ENCODE measurements at regions not wholly inside any gene's neighbourhood (a gene's known extent, or its start where the extent isn't known, plus 50 kb on each side); places are given as distances from the start of the nearest gene placed in this dataset.

- 6 to 10% methylated on average over 15 to 19 of the region's 19 CpGs for WGBS, 2 donors (ENCODE audit: low coverage in 1 of 2)
- ATAC-seq: no peak
- no peaks in the 10 kb centered on the region for H3K9me3 ChIP-seq
- peak overlapping the region in 1 of 2 donors; percentile 25 for H3K4me3 ChIP-seq
- H3K36me3 ChIP-seq: no peaks in the 10 kb centered on the region
- peaks cover 0 to 8% (median 0%) of the 10 kb centered on the region in 3 donors for H3K4me1 ChIP-seq
- TF ChIP-seq POLR2AphosphoS5 (IDR thresholded peaks at IDR 0.05) (no peak), EP300 (IDR thresholded peaks at IDR 0.05) (no peak), POLR2A (IDR thresholded peaks at IDR 0.05) (no peak), CTCF (IDR thresholded peaks at IDR 0.05) (no peak)
- peaks cover 88% of the 10 kb centered on the region for H3K27me3 ChIP-seq
- no peak overlapping the region for H3K27ac ChIP-seq
Measured at GRCh38 chr14:97413022-97413539, 615.9 kb downstream of the VRK1 start.

- no peak for ATAC-seq
- H3K27ac ChIP-seq: no peak overlapping the region
- WGBS, 2 donors (ENCODE audit: low coverage in 1 of 2): 39 to 57% methylated on average over 5 to 10 of the region's 14 CpGs
- no peak for TF ChIP-seq CTCF (IDR thresholded peaks at IDR 0.05)
- no peak for TF ChIP-seq POLR2AphosphoS5 (IDR thresholded peaks at IDR 0.05)
- TF ChIP-seq POLR2A (IDR thresholded peaks at IDR 0.05): no peak
- H3K27me3 ChIP-seq: peaks cover 85% of the 10 kb centered on the region
- peaks cover 0 to 8% (median 0%) of the 10 kb centered on the region in 3 donors for H3K4me1 ChIP-seq
- no peak overlapping the region for H3K4me3 ChIP-seq
- H3K36me3 ChIP-seq: no peaks in the 10 kb centered on the region
- H3K9me3 ChIP-seq: no peaks in the 10 kb centered on the region
Measured at GRCh38 chr14:97413966-97414717, 617.0 kb downstream of the VRK1 start.

- Histone ChIP-seq H3K27me3 (peaks cover 80% of the 10 kb centered on the region), H3K27ac (no peak overlapping the region), H3K4me3 (no peak overlapping the region), H3K9me3 (no peaks in the 10 kb centered on the region), H3K36me3 (no peaks in the 10 kb centered on the region), H3K4me1 (peaks cover 0 to 8% (median 0%) of the 10 kb centered on the region in 3 donors)
- ATAC-seq: no peak
- TF ChIP-seq EP300 (IDR thresholded peaks at IDR 0.05) (no peak), CTCF (IDR thresholded peaks at IDR 0.05) (no peak), POLR2A (IDR thresholded peaks at IDR 0.05) (no peak), POLR2AphosphoS5 (IDR thresholded peaks at IDR 0.05) (no peak)
- 56 to 71% methylated on average over 7 to 8 of the region's 11 CpGs for WGBS, 2 donors (ENCODE audit: low coverage in 1 of 2)
Measured at GRCh38 chr14:97414718-97415098, 617.5 kb downstream of the VRK1 start.

- TF ChIP-seq POLR2AphosphoS5 (IDR thresholded peaks at IDR 0.05): no peak
- no peak for TF ChIP-seq POLR2A (IDR thresholded peaks at IDR 0.05)
- TF ChIP-seq CTCF (IDR thresholded peaks at IDR 0.05): no peak
- TF ChIP-seq EP300 (IDR thresholded peaks at IDR 0.05): no peak
- ATAC-seq: no peak
- WGBS, 2 donors (ENCODE audit: low coverage in 1 of 2): 27 to 33% methylated on average over 4 to 6 of the region's 7 CpGs
Measured at GRCh38 chr14:97415907-97416306, 618.7 kb downstream of the VRK1 start.

GRCh38 chr14:97416550-97416949 lies 619.4 kb downstream of the VRK1 start:
- H3K36me3 ChIP-seq: no peaks in the 10 kb centered on the region
- no peak overlapping the region for H3K4me3 ChIP-seq
- H3K27ac ChIP-seq: no peak overlapping the region
- 67 to 76% methylated on average over 5 of the region's 5 CpGs for WGBS, 2 donors (ENCODE audit: low coverage in 1 of 2)
- H3K9me3 ChIP-seq: no peaks in the 10 kb centered on the region
- no peak for ATAC-seq
- peaks cover 0 to 8% (median 0%) of the 10 kb centered on the region in 3 donors for H3K4me1 ChIP-seq
- TF ChIP-seq POLR2AphosphoS5 (IDR thresholded peaks at IDR 0.05) (no peak), CTCF (IDR thresholded peaks at IDR 0.05) (no peak), EP300 (IDR thresholded peaks at IDR 0.05) (no peak), POLR2A (IDR thresholded peaks at IDR 0.05) (no peak)
- peaks cover 61% of the 10 kb centered on the region for H3K27me3 ChIP-seq

More at GRCh38 chr14:97415907-97416306, 618.7 kb downstream of the VRK1 start:
- Histone ChIP-seq H3K9me3 (no peaks in the 10 kb centered on the region), H3K27me3 (peaks cover 68% of the 10 kb centered on the region), H3K4me3 (no peak overlapping the region), H3K4me1 (peaks cover 0 to 8% (median 0%) of the 10 kb centered on the region in 3 donors), H3K27ac (no peak overlapping the region), H3K36me3 (no peaks in the 10 kb centered on the region)
